ENCODE measurements at regions not wholly inside any gene's neighbourhood (a gene's known extent, or its start where the extent isn't known, plus 50 kb on each side); places are given as distances from the start of the nearest gene placed in this dataset.
A peak's percentile ranks its signal among the peaks of the same experiment; 100 is the strongest.

DNA sequence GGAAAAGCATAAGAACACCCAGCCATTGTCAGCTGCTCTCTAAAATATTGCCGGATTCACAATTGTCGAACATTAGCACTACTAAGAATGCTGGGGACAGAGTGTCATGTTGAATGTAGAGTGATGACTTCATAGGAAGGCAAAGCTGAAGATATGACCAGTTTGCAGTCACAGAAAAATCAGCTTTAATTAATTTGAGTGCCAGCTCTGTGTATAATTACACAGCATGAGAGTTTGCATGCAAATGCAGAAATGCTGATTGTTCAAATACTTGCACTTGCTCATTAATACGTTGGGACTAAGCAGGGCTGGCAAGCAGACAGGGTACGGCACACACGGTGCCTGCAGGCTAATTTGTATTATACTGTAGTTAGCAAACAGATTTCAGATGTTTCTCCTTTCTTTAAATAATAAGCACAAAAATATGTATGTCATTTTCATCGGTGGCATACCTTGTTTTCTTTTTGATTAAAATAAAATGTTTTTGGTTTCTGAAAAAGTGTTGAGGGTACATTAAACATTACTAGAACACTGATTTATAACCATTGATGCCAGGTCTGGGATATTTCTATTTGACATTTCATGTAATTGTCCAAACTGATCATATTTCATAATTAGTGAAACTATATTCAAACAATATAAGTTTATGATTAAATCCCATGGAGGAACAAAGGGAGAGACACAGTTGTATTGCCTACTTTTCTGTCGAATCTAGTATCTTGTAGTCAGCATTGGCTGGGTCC is 99.8 kb upstream of the ADGRL2 start:
- no peak for DNase-seq (ENCODE audit: low read depth in 3 of 3, low spot score in 2 of 3)

- DNase-seq (ENCODE audit: low read depth in 3 of 3, low spot score in 2 of 3) = no peak
These were observed 101.5 kb upstream of the ADGRL2 start for GRCh38 chr1:81699234-81699633.

DNA sequence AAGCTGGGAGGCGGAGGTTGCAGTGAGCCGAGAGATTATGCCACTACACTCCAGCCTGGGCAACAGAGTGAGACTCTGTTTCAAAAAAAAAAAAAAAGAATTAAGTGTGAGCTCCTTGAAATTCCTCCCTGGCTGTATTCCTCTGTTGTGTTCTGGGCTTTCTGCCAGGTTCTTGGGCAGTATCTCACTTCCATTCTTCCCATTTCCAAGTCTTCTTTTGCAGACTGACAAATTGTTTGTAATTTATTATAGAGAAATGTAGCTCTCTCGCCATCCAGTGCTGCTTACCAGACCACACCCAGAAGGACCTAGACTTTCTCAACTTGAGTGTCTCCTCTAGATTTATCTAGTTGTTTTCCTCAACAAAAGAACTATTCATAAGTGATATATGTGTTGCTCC is 105.0 kb upstream of the ADGRL2 start:
- no peak for DNase-seq (ENCODE audit: low read depth in 3 of 3, low spot score in 2 of 3)

DNA sequence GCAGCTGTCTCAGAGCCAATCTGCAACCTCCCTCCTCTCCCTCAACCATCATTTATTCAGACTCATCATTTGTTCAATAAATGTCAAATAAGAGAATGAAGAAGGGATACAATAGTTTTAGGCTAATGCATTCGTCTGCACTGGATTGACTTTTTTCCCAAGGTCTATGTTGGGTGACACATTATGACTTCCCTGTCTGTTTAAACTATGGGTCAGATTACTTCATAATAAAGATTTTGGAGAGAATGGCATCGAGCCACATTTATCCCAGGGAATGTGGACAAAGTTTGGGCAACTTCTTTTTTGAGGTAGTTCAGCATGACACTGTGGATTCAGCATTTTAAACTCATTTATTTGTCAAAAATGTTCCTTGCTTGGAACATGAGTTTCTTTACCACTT is 107.4 kb upstream of the ADGRL2 start:
- DNase-seq (ENCODE audit: low read depth in 3 of 3, low spot score in 2 of 3) = no peak

- no peak for DNase-seq (ENCODE audit: low read depth in 3 of 3, low spot score in 2 of 3)
These were observed 109.9 kb upstream of the ADGRL2 start for GRCh38 chr1:81690676-81691453.

DNA sequence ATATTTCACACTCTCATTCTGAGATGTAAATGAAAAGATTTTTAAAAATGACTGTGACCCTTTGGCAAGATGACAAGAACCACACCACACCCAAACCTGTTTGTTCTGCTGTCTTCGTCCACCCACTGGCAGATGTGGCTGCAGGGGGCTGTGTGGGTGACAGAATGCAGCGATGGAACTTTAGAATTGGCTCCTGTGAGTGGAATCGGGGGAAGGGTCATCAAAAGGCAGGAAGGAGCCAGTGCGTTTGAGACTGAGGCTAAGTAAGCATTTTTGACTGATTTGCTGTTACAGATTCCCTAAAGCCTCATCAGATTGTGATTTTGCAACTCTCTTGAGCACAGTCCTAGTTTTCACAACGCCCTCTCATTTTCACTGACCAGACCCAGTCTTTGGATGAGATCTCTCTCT is 111.2 kb upstream of the ADGRL2 start:
- DNase-seq (ENCODE audit: low read depth in 3 of 3, low spot score in 2 of 3) = no peak

DNA sequence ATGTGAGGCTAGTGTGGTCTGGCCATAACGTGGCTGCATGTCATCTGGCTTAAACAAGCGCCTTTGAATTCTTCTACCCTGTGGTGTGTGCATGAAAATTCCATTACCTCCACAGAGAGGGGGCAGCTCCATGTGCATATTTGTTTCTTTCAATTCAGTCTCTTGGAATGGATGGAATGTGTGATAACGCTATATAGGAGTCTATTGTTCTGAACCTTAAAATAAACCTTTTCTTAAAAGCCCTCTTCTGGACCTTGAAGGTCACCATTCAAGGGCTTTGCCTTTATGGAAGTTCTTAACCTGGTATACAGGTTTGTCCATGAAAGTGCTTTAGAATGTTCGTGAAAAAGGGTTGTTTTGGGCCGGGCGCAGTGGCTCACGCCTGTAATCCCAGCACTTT is 118.2 kb upstream of the ADGRL2 start:
- DNase-seq (ENCODE audit: low read depth in 3 of 3, low spot score in 2 of 3) = no peak

DNA sequence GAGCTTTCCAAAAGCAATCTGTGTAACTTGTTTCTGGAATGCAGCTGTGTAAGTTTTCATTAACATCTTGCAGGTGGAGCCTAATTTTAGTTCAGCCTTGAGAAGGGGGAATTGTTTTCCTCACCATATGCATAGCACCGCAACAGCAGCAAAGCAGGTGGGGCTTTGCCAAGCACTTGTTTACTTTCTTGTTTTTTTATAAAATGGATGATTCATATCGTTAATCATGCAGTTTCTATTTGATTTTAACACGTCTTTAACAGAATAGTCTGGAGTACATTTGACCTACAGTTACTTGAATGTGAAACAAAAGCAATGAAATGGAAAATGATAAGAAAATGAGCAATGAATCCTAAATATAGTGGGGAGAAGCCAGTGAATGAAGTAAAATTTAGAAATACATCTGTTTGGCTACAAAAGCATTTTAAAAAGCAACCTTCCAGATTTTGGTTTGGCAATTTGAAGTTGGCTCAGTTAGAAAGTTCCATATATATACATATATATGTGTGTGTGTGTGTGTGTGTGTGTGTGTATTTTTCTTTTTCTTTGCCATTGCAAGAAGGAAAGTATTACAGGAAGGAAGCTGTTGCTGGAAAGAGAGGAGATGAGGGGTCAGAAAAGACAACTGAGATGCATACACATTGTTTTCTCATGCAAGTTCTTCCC is 119.0 kb upstream of the ADGRL2 start:
- DNase-seq (ENCODE audit: low read depth in 3 of 3, low spot score in 2 of 3) = no peak

DNA sequence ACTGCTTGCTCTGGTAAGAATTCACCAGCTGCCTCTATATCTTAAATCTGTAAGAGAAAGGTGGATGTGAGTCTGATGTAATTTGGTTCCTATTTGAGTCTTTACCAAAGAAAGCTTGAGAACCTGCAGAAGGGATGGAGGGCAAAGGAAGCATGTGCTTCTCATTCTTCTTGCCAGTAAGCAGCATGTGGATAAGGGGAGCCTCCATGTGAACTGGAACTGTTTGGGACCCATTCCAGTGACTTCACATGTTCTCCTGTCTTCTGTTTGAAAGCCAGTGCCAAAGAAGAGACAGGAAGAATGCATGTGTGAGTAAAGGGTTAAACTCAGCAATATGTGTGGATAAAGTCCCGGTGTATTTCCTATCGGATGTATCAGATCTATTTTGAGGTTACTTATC is 119.6 kb upstream of the ADGRL2 start:
- DNase-seq (ENCODE audit: low read depth in 3 of 3, low spot score in 2 of 3) = no peak

- DNase-seq (ENCODE audit: low read depth in 3 of 3, low spot score in 2 of 3) = no peak
These were observed 120.8 kb upstream of the ADGRL2 start for GRCh38 chr1:81679942-81680341.

GRCh38 chr1:81678779-81679178 is 122.0 kb upstream of the ADGRL2 start:
- DNase-seq (ENCODE audit: low read depth in 3 of 3, low spot score in 2 of 3) = no peak

DNA sequence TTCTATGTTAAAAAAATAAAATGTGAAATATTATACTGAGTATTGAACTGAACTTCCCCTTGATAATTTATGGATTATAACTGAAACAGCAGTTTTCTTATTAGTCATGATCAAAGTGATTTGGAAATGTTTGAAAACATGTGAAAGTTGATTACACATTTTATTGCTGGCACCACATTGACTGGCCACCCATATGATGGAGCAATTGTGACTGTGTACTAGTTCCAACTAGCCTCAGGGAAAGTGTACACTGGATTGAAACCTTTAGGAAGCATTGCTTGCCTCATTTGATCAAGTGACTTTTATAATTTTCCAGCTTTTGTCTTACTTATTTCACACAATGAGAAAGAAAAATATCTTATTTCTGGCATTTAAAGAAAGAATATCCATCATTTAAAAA is 128.0 kb upstream of the ADGRL2 start:
- no peak for DNase-seq (ENCODE audit: low read depth in 3 of 3, low spot score in 2 of 3)

- DNase-seq (ENCODE audit: low read depth in 3 of 3, low spot score in 2 of 3) = no peak
These were observed 129.7 kb upstream of the ADGRL2 start for GRCh38 chr1:81671038-81671437.

DNA sequence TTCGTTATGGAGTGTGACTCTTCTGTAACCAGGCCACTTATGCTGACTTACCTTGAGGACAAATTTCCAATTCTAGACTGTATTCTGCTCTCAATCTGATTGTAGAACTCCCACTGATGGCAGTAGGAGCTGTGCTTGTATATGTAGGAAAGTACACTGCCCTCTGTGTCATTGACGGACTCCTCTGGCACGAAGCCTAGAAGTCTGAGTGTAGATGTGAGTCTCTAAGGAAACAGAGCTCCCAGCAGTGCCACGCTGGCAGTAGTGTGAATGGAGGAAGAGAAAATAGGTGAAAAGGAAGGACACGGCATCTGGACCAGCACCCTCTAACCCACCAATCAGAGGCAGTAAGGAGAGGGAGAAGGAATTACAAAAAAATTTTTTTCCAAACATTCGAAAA is 130.4 kb upstream of the ADGRL2 start:
- DNase-seq (ENCODE audit: low read depth in 3 of 3, low spot score in 2 of 3) = peak in 2 of 3 donors; percentile 59 to 60

GRCh38 chr1:81666586-81666985 is 134.1 kb upstream of the ADGRL2 start:
- DNase-seq (ENCODE audit: low read depth in 3 of 3, low spot score in 2 of 3) = no peak

DNA sequence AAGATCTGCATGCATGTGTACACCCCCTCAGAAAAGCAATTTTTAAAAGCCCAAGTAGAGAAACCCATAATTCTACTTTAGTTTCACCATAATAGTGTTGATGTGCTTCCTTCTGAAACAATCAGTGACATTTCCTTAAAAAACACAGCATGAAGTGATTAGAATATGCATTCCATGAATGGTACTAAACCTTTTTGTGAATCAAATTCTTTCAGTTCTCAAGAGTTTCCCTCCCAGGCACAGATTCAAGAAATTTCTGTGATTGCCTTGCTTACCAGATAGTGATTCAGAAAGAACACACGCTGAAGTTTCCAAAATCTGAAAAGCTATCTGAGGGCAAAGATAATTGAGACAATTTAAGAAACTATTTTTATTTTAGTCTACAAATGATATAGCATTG is 136.4 kb upstream of the ADGRL2 start:
- no peak for DNase-seq (ENCODE audit: low read depth in 3 of 3, low spot score in 2 of 3)

DNA sequence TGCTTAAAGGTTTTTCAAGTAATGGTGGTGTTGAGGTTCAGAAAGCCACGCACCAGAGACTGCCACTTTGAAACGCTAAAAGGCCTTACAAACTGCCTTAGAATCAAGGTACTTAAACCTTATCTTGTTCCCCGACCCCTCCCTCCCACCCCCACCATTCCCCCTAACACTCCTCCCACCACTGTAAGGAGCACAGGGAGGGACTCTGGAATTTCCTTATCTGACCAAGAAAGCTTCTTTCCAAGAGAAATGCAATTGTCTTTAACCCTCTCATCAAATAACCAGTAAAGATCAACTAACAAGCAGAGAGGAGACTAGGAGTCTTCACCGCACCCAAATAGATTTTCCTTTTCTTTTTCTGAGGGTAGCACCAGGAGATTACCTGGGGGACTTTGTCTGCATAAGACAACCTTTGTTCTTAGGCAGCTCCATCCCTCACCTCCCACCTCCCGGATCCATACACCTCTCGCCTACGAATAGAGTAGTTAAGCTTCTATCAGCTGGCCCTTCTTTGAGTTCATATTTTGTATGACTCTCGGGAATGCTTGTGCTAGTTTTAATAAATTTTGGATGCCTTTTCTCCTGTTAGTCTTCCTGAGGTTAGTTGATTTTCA is 137.7 kb upstream of the ADGRL2 start:
- DNase-seq (ENCODE audit: low read depth in 3 of 3, low spot score in 2 of 3) = no peak

DNA sequence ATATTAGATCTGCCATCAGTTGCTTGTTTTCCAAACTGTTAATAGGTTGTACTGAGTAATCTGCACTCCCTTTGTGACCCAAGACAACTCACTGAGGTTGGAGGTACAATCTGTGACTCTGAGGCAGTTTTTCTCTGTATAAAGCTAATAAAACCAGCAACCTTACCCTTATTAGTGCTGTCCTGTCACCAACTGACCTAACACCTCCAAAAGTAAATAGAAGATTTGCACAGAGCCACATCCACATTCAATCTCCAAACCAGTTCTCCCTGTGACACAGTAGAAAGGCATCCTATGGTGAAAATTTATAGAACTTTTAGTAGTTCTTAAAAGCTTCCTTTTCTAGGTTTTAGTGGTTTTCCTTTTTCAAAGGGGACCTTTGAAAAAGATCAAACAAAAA is 140.4 kb upstream of the ADGRL2 start:
- no peak for DNase-seq (ENCODE audit: low read depth in 3 of 3, low spot score in 2 of 3)

DNA sequence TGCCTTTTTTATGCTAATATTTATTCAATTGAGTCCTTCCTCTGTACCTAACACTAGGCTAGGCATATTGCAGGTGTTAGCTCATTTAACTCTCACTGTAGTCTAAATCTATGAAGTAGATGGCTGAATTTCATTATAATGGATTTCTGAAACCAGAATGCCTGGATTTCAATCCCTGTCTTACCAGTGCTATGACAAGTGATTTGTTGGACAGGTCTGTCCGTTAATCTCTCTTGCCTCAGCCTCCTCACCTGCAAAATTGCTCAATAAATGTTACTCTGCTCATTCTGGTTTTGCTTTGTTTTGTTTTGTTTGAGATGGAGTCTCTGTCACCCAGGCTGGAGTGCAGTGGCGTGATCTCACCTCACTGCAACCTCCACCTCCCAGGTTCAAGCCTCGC is 146.1 kb upstream of the ADGRL2 start:
- DNase-seq (ENCODE audit: low read depth in 3 of 3, low spot score in 2 of 3) = no peak

- no peak for DNase-seq (ENCODE audit: low read depth in 3 of 3, low spot score in 2 of 3)
These were observed 146.6 kb upstream of the ADGRL2 start for GRCh38 chr1:81654147-81654546.

DNA sequence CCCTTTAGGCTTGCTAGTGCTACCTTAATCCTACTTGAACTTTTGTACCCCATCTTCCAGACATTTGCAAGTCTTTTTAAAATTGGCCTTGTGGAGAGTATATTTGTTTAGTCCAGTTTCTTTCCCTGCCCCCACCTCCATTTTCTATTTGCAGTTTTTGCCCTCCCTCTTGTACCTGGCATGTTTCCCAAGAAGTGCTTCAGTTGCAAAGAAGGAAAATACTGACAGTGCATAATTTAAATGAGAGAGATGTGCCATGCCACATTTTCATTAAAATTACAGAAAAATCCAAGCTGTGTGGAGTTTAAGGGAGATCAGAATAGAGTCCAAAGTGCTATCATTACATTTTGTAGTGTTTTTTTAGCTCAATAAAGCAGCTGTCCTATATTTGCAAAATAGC is 150.0 kb upstream of the ADGRL2 start:
- no peak for DNase-seq (ENCODE audit: low read depth in 3 of 3, low spot score in 2 of 3)

Measured in right renal cortex interstitium (tissue), 3 donors.